Activated CD8-positive, alpha-beta T cell treated with anti-CD3 and anti-CD28 coated beads for 36 hours (primary cell): ENCODE measurements at regions not wholly inside any gene's neighbourhood (a gene's known extent, or its start where the extent isn't known, plus 50 kb on each side); places are given as distances from the start of the nearest gene placed in this dataset.

ENCODE experiments used
- ATAC-seq: fragments of 200-7000 bp; cut with Tn5 transposase; one replicate; pipeline ENCODE4 v1.10.0; 2021; ENCODE audit warnings: mild to moderate bottlenecking, moderate library complexity
- CTCF ChIA-PET: fragments of 350-600 bp; sonication (Branson Sonifier 250); formaldehyde crosslinking; loops from one replicate; lab custom pipeline; 2021; ENCODE audit warnings: antibody characterized with exemption; lab: Charles Lee
- POLR2A ChIA-PET: fragments of 350-600 bp; sonication (Branson Sonifier 250); formaldehyde crosslinking; loops from one replicate; lab custom pipeline; 2021; ENCODE audit warnings: antibody characterized with exemption; lab: Charles Lee
- DNase-seq: peaks from one replicate; pipeline ENCODE4 v3.0.0-alpha.2; 2020
- H3K27ac Mint-ChIP-seq: one replicate; pipeline ENCODE4 v1.8.0; 2021; ENCODE audit warnings: mild to moderate bottlenecking, mixed read lengths
- H3K27me3 Mint-ChIP-seq: one replicate; pipeline ENCODE4 v1.8.0; 2021; ENCODE audit warnings: mixed read lengths
- H3K36me3 Mint-ChIP-seq: one replicate; pipeline ENCODE4 v1.8.0; 2021; ENCODE audit warnings: low read depth, mixed read lengths
- H3K4me1 Mint-ChIP-seq: one replicate; pipeline ENCODE4 v1.8.0; 2021; ENCODE audit warnings: low read depth, mixed read lengths
- H3K4me3 Mint-ChIP-seq: one replicate; pipeline ENCODE4 v1.8.0; 2021; ENCODE audit warnings: mild to moderate bottlenecking, moderate library complexity, mixed read lengths
- H3K9me3 Mint-ChIP-seq: one replicate; pipeline ENCODE4 v1.8.0; 2021; ENCODE audit warnings: mixed read lengths
- CTCF ChIP-seq: fragments of 200-600 bp; IDR thresholded peaks from one replicate; pipeline ENCODE4 v1.8.0; 2022; ENCODE audit warnings: antibody characterized with exemption, mild to moderate bottlenecking
- intact Hi-C: fragments of 100-400 bp; cut with micrococcal nuclease; formaldehyde crosslinking; loops from one replicate; pipeline ENCODE4 v1.10.0; 2022

- TF ChIP-seq CTCF: no peak
- Mint-ChIP-seq H3K36me3 (peaks cover 10% of the 10 kb centered on the region), H3K4me3 (no peak overlapping the region), H3K27ac (peak overlapping the region; percentile 83), H3K9me3 (peaks cover 5% of the 10 kb centered on the region), H3K4me1 (peaks cover 39% of the 10 kb centered on the region), H3K27me3 (no peaks in the 10 kb centered on the region)
- intact Hi-C loops: no loop called here
- peak; percentile 86 for ATAC-seq
- DNase-seq: peak; percentile 58
- POLR2A ChIA-PET: no interaction called here
- CTCF ChIA-PET: interaction anchor here (0.7 to 2.8 kb wide), 3 partner anchors 9 to 175 kb away, joined by 3 to 9 read pairs (median 4); no protein-coding TSS in a partner anchor
Measured at GRCh38 chr21:34192646-34193285, 119.4 kb downstream of the MRPS6 start.

- Mint-ChIP-seq H3K4me1 (peaks cover 53% of the 10 kb centered on the region), H3K4me3 (no peak overlapping the region), H3K27ac (no peak overlapping the region), H3K27me3 (no peaks in the 10 kb centered on the region), H3K36me3 (peaks cover 4% of the 10 kb centered on the region), H3K9me3 (peaks cover 1% of the 10 kb centered on the region)
- TF ChIP-seq CTCF: no peak
- intact Hi-C loops: no loop called here
- DNase-seq (no peak), ATAC-seq (no peak)
- ChIA-PET CTCF (interaction anchor here (1.1 kb wide), 1 partner anchor 66 kb away, joined by 3 read pairs; no protein-coding TSS in a partner anchor), POLR2A (no interaction called here)
Measured at GRCh38 chr21:34195335-34195734, 122.0 kb downstream of the MRPS6 start.

GRCh38 chr21:34196996-34197395 lies 123.6 kb downstream of the MRPS6 start:
- intact Hi-C loops: no loop called here

GRCh38 chr21:34197561-34197960 lies 124.2 kb downstream of the MRPS6 start:
- Mint-ChIP-seq H3K9me3 (peaks cover 1% of the 10 kb centered on the region), H3K27me3 (no peaks in the 10 kb centered on the region), H3K36me3 (no peaks in the 10 kb centered on the region), H3K4me1 (peaks cover 54% of the 10 kb centered on the region), H3K27ac (no peak overlapping the region), H3K4me3 (no peak overlapping the region)
- ChIA-PET CTCF (interaction anchor here (0.6 to 1.3 kb wide), 3 partner anchors 26 to 164 kb away, joined by 3 read pairs; no protein-coding TSS in a partner anchor), POLR2A (no interaction called here)
- intact Hi-C loops: no loop called here
- ATAC-seq (no peak), DNase-seq (no peak)
- TF ChIP-seq CTCF: no peak

More at GRCh38 chr21:34196996-34197395, 123.6 kb downstream of the MRPS6 start:
- H3K4me1 Mint-ChIP-seq: peaks cover 52% of the 10 kb centered on the region
- no peak for TF ChIP-seq CTCF
- CTCF ChIA-PET: interaction anchor here (0.6 to 1.3 kb wide), 3 partner anchors 26 to 165 kb away, joined by 3 read pairs; no protein-coding TSS in a partner anchor
- H3K9me3 Mint-ChIP-seq: peaks cover 1% of the 10 kb centered on the region
- POLR2A ChIA-PET: no interaction called here
- no peaks in the 10 kb centered on the region for H3K27me3 Mint-ChIP-seq
- DNase-seq (no peak), ATAC-seq (no peak)
- H3K36me3 Mint-ChIP-seq: no peaks in the 10 kb centered on the region
- H3K4me3 Mint-ChIP-seq: no peak overlapping the region
- H3K27ac Mint-ChIP-seq: no peak overlapping the region
